RCC 7860 (cell line): ENCODE measurements at regions not wholly inside any gene's neighbourhood (a gene's known extent, or its start where the extent isn't known, plus 50 kb on each side); places are given as distances from the start of the nearest gene placed in this dataset.

Experiments
- DNase-seq: peaks from one replicate; pipeline ENCODE4 v3.0.0-alpha.2; 2015; ENCODE audit warnings: low spot score
- FAIRE-seq: peaks from 2 replicates; lab custom pipeline; 2012; peaks lifted over from hg19 to GRCh38; lab: Jason Lieb, UNC

DNA sequence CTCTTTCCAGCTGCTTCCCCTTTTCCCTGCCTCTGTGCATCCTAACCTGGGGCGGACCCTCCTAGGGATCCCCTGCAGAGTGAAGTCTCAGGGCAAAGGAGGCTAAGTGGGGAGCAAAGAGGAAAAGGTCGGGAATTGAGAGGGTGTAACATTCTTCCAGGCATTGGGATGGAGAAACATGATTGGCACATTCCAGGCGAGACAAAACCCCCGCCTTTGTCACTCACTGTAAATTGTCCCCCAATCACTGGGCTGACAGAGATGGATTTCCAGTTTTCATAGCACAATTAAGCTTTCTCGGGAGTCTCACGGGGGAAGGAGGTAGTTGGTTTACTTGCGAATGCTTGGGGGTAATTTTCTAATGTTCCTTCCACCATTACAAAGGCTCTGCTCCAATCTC lies 74.9 kb downstream of the MIAT start:
- FAIRE-seq (no peak), DNase-seq (no peak)

DNA sequence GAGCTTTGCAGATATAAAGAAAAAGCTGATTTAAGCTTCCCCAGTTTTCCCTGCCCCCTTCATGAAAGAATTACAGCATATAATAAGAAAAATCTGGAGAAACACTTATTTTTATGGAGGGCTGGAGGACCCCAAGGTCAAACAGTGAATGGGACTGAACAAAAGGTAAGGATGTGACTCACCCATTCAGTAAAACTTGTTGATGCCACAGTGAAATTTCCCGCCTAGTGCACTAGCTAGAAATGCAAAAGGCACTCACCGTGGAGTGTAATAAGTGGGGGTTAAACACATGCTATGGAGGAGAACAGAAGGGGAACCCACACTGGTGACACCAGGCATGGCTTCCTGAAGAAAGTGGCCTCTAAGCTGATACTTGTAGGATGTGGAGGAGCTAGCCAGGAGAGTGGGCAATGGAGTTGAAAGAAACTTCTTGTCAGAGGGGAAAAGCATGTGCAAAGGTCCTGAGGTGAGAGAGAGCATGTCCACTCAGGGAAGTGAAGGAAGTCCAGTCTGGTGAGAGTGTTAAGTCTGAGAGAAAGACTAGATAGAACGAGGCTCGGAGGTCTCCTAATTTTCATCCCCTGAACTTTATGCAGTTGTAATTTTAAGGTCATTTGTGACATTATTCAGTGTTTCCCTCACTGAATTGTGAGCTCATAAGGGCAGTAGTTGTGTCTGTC lies 77.1 kb downstream of the MIAT start:
- DNase-seq (no peak), FAIRE-seq (no peak)

- DNase-seq (no peak), FAIRE-seq (no peak)
These were observed 77.6 kb downstream of the MIAT start for GRCh38 chr22:26735019-26735409.

- DNase-seq (no peak), FAIRE-seq (no peak)
These were observed 79.9 kb downstream of the MIAT start for GRCh38 chr22:26737262-26737661.

- DNase-seq: no peak
- no peak for FAIRE-seq
These were observed 82.9 kb downstream of the MIAT start for GRCh38 chr22:26740253-26740652.

- FAIRE-seq: no peak
- DNase-seq: no peak
These were observed 85.8 kb downstream of the MIAT start for GRCh38 chr22:26743149-26743548.

GRCh38 chr22:26744892-26745808 lies 87.8 kb downstream of the MIAT start:
- FAIRE-seq (peak; percentile 76), DNase-seq (peak; percentile 31)

- FAIRE-seq (no peak), DNase-seq (no peak)
These were observed 88.9 kb downstream of the MIAT start for GRCh38 chr22:26746311-26746710.

GRCh38 chr22:26748845-26749244 lies 91.5 kb downstream of the MIAT start:
- FAIRE-seq (no peak), DNase-seq (no peak)

GRCh38 chr22:26751217-26751616 lies 93.8 kb downstream of the MIAT start:
- no peak for FAIRE-seq

GRCh38 chr22:26753125-26753862 lies 95.9 kb downstream of the MIAT start:
- no peak for FAIRE-seq
- no peak for DNase-seq

More at GRCh38 chr22:26751217-26751616, 93.8 kb downstream of the MIAT start:
- peak; percentile 42 for DNase-seq

DNA sequence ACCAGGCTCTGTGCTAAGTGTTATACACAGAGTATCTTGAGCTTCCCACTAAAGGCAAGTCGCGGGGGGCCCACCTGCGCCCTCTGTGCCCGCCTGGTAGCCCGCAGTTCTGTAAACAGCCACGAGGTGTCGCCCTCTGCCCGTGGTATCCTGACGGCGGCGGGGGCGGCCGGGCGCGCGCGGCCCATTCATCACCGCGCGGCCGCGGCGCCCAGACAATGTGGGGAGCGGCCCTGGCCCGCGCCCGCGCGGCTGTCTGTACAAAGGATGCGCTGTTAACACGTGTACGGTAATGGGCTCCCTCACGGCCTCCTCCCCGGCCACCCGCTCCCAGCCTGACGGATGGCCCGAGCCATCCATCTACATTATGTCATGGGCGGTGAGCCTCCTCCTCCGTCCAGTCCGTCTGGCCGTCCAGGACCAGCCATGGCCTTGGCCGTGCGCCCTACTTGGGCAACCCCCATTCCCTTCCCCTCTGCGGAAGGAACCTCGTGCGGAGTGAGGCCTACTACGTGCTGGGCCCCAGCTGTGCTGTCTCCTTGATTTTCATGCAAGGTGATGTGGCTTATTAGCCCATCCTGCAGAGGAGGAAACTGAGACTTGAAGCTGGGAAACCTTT lies 99.4 kb downstream of the MIAT start:
- no peak for DNase-seq
- no peak for FAIRE-seq

DNA sequence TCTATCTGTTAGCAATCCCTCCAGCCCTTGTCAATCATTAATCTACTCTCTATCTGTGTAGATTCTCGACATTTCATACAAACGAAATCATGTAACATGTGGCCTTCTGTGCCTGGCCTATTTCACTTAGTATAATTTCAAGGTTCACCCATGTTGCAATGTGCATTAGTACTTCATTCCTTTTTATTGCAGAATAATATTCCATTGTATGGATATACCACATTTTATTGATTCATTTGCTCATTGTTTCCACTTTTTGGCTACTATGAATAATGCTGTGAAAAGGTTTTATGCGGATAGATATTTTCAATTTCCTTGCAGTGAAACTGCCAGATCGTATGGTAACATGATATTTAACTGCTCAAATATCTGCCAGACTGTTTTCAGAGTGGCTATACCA lies 100.1 kb downstream of the MIAT start:
- FAIRE-seq (no peak), DNase-seq (no peak)

DNA sequence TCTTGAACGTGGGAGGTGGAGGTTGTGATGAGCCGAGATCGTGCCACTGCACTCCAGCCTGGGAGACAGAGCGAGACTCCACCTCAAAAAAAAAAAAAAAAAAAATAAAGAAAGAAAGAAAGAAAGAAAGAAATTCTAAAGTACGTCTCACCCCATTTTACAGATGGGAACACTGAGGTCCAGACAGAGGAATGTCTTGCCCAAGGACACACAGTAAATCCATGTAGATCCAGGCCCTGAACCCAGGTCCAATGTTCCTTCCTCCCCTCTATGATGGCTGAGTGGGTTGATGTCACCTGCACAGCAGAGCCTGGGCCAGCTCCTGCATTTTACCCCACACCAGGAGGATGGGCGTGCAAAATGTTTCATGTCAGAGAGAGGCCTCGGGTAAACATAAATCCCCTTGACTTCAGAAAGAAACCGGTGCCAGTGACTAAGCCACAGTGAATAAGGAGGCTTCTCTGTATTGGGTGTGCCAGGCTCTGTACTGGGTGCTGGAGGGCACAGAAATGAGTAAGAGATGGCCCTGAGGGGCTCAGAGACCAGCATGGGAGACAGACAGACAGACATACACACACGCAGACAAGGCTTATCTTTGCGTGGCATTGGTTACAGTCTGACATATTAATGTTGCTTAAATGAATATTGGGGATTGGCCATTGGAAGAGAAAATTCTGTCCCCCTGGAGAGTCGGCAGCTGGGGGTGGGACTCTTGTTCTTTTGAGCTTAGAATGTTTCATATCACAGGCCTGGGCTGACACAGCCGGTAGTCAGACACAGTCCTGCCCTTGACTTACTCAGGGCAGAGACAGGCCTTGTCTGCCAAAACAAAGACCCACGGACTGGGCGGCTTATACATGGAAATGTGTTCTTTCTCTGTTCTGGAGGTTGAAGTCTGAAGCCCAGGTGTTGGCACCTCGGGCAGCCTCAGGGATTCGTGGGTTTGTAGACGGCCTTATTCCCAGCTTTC lies 105.4 kb downstream of the MIAT start:
- DNase-seq (no peak), FAIRE-seq (no peak)

DNA sequence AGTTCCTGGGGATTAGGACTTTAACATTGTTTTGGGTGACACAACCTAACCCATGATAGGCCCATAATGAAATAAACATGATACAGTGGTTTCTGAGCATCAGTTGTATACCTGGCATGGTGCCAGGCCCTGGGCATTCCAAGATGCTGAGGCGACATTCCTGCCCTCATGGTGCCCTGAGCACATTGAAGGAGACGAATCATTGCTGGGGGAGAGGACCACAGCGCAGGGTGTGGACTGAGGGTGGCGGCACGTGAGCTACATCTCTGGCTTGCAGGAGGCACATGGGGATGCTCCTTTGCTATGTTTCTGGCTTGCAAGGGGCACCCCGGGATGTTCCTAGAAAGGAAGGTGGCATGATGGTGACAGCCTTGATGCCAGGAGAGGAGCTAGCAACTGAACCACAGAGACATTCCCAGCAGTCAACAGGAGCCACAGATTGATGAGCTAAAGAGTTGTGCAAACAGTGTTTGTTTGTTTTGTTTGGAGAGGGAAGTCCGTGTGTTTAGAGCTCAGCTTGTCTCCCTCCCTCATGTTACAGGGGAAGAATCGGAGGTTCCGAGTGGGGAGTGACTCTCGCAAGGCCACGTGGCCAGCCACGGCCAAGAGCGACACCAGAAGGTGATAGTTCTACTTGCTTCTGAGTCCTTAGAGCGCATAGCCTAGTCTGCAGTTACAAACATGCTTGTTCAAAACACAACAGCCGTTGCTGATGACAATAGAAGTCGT lies 106.4 kb downstream of the MIAT start:
- DNase-seq (peak; percentile 63), FAIRE-seq (no peak)

GRCh38 chr22:26766510-26767350 lies 109.3 kb downstream of the MIAT start:
- DNase-seq (no peak), FAIRE-seq (no peak)

DNA sequence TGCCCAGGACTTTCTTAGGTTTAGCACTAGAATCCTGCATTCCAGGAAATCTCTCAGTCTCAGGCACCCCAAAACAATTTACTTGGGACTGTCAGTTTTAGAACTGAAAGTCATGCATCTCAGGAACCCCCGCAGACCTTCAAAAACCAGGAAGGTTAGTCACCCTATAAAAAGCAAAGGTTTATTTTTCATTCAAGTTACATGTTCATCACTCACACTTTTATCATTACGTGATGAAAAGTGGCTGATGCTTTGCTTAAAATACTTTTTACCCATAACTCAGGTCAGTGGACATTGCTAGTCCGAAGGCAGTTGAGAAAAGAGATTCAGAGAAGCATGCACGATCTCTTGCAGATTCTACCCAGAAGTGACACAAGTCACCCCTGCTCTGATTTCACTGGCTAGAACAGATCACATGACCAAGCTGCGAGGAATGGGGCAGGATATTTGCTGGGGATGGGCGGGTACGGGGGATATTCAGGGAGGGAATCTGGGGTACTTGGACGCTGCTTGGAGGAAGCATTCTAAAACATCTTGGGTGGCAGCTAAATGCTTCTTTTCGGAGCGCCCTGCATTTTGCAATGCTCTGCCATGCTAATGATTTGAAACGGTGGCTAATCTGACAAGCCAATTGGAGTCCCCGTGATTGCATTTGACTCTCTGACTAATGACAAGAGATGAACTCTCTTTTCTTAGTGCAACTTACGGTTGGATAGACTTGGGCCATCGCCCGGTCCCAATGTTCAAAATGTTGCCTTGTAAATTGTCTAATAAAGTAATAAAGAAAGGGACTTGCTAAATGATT lies 110.2 kb downstream of the MIAT start:
- FAIRE-seq: no peak
- no peak for DNase-seq

DNA sequence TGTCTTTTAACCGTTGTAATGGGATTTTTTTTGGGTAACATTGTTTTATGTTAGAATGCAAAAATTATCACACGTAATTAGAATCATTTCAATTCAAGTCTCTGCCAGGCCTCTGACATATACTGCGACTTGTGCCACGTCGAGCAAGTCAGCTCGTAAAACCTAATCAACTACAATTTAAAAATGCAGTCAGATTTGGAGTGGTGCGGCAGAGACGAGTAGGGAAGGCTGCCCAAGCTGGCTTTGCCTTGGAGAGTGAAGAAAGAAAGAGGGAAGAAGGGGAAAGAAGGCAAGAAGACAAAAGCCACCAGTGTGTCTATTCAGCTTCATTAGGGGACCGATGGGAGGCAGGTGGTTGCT lies 110.7 kb downstream of the MIAT start:
- no peak for DNase-seq
- no peak for FAIRE-seq
